ENCODE measurements at regions not wholly inside any gene's neighbourhood (a gene's known extent, or its start where the extent isn't known, plus 50 kb on each side); places are given as distances from the start of the nearest gene placed in this dataset.

DNA sequence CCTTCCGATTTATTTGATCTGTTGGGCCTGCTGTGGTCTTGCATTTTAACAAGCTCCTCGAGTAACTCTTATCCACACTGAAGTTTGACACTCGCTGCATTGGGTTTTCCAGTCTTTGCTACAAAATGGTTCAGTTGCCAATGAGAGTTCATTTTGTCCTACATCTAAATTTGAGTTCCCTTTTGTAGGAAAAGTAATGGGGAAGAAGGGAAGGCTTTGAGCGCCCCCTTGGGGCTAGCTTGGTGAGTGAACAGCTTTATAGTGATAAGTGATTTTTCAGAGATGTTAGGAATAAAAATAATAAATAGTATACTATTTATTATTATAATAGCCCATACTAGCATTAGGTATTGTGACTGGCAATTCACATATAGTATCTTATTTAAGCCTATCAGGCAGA lies 89.9 kb upstream of the GNAQ start:
- TF ChIP-seq, protein P1, sequence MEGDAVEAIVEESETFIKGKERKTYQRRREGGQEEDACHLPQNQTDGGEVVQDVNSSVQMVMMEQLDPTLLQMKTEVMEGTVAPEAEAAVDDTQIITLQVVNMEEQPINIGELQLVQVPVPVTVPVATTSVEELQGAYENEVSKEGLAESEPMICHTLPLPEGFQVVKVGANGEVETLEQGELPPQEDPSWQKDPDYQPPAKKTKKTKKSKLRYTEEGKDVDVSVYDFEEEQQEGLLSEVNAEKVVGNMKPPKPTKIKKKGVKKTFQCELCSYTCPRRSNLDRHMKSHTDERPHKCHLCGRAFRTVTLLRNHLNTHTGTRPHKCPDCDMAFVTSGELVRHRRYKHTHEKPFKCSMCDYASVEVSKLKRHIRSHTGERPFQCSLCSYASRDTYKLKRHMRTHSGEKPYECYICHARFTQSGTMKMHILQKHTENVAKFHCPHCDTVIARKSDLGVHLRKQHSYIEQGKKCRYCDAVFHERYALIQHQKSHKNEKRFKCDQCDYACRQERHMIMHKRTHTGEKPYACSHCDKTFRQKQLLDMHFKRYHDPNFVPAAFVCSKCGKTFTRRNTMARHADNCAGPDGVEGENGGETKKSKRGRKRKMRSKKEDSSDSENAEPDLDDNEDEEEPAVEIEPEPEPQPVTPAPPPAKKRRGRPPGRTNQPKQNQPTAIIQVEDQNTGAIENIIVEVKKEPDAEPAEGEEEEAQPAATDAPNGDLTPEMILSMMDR (IDR thresholded peaks at IDR 0.05), result peak in 5 of 6 experiments; percentile 32 to 69 (median 50)
- no peak for TF ChIP-seq POLR2A (IDR thresholded peaks at IDR 0.05)
